ENCODE measurements at regions not wholly inside any gene's neighbourhood (a gene's known extent, or its start where the extent isn't known, plus 50 kb on each side); places are given as distances from the start of the nearest gene placed in this dataset.
A peak's percentile ranks its signal among the peaks of the same experiment; 100 is the strongest.

- H4K20me1 ChIP-seq (ENCODE audit: control insufficient read depth, insufficient read depth): no peaks in the 10 kb centered on the region
- 55% methylated on average over 1 of the region's 1 CpG for WGBS (ENCODE audit: insufficient coverage, insufficient replicate concordance, low lambda C conversion rate, missing lambda C conversion rate)
- CTCF ChIA-PET: interaction anchor here (0.6 to 1.5 kb wide), 7 partner anchors 8 to 715 kb away, joined by 3 to 6 read pairs (median 3); no protein-coding TSS in a partner anchor
- in situ Hi-C loops (cut with MboI): no loop called here
- ATAC-seq (peak; percentile 80), FAIRE-seq (peak; percentile 44), DNase-seq (ENCODE audit: low read depth, low spot score) (no peak)
- peak overlapping the region; percentile 59 for H2AFZ ChIP-seq (ENCODE audit: control insufficient read depth, low read depth, low read length)
- POLR2A ChIA-PET: no interaction called here
- intact Hi-C loops (cut with micrococcal nuclease; ENCODE audit: unreplicated experiment): loop anchor here (2.0 kb wide), 1 partner anchor 54 kb away; no protein-coding TSS in a partner anchor
- no peak overlapping the region for H3K9ac ChIP-seq (ENCODE audit: control insufficient read depth, insufficient read depth, low read length)
- H3K4me1 ChIP-seq (ENCODE audit: control insufficient read depth, insufficient read depth, low read length): peaks cover 4% of the 10 kb centered on the region; the same call in 1 of the 2 replicates
- RAD21 ChIA-PET (ENCODE audit: unreplicated experiment): no interaction called here
- no peak overlapping the region for H3K27ac ChIP-seq (ENCODE audit: control insufficient read depth, insufficient read depth)
- H3K4me3 ChIP-seq: no peak overlapping the region
- H3K36me3 ChIP-seq (ENCODE audit: control insufficient read depth in 2 of 2, insufficient read depth in 2 of 2, low read length in 1 of 2): no peaks in the 10 kb centered on the region
- H3K4me2 ChIP-seq (ENCODE audit: control insufficient read depth, insufficient read depth): peak overlapping the region; percentile 4; the same call in 1 of the 2 replicates
- H3K79me2 ChIP-seq (ENCODE audit: control insufficient read depth, insufficient read depth, low read length): no peaks in the 10 kb centered on the region
- H3K9me3 ChIP-seq (replicated peaks; ENCODE audit: control insufficient read depth, insufficient read depth, low read length): no peaks in the 10 kb centered on the region
- SMC1A ChIA-PET (ENCODE audit: uncharacterized antibody, unreplicated experiment): interaction anchor here (0.8 to 1.5 kb wide), 9 partner anchors 13 to 216 kb away, joined by 3 to 6 read pairs (median 3); no protein-coding TSS in a partner anchor
- H3K27me3 ChIP-seq (replicated peaks in 1 of 2; ENCODE audit: control insufficient read depth in 2 of 2, insufficient read depth in 2 of 2, low read length in 1 of 2): no peaks in the 10 kb centered on the region
- no TSS peak for BruUV-seq (replicated peaks)
- TF ChIP-seq MYB (IDR thresholded peaks at IDR 0.05; ENCODE audit: borderline replicate concordance, low read depth, low read length): no peak
- no peak for TF ChIP-seq ZNF274 (IDR thresholded peaks at IDR 0.05; ENCODE audit: insufficient read depth, insufficient read length)
- TF ChIP-seq NBN (IDR thresholded peaks at IDR 0.05): no peak
- TF ChIP-seq HDGF (IDR thresholded peaks at IDR 0.05): no peak
- TF ChIP-seq ZNF592 (IDR thresholded peaks at IDR 0.05): no peak
- no peak for TF ChIP-seq YY1 (IDR thresholded peaks at IDR 0.05; ENCODE audit: low read depth, low read length)
- TF ChIP-seq CEBPB (IDR thresholded peaks at IDR 0.05; ENCODE audit: borderline replicate concordance in 1 of 2, low read depth in 2 of 2, low read length in 2 of 2): no peak
- no peak for TF ChIP-seq JUND (IDR thresholded peaks at IDR 0.05; ENCODE audit: low read depth, low read length)
- no peak for TF ChIP-seq STAT1 (conservative IDR thresholded peaks at IDR 0.05)
- TF ChIP-seq FOXM1 (IDR thresholded peaks at IDR 0.05; ENCODE audit: low read depth, low read length): no peak
- no peak for TF ChIP-seq ZBTB40 (IDR thresholded peaks at IDR 0.05; ENCODE audit: borderline replicate concordance)
- no peak for TF ChIP-seq RAD51 (IDR thresholded peaks at IDR 0.05)
- TF ChIP-seq CEBPZ (IDR thresholded peaks at IDR 0.05; ENCODE audit: low read depth, low read length): no peak
Observed at GRCh38 chr5:93674866-93675459, 66.4 kb downstream of the POU5F2 start.

All from GM12878 (cell line).